Skeletal muscle satellite cell (primary cell): ENCODE measurements at regions not wholly inside any gene's neighbourhood (a gene's known extent, or its start where the extent isn't known, plus 50 kb on each side); places are given as distances from the start of the nearest gene placed in this dataset.
"Not testable (repeated sequence)": the region's sequence is repeated elsewhere in the genome, so short reads cannot be mapped to it uniquely, and the experiment has no call there.

Source experiments
- H3K27me3 ChIP-seq: 2 replicates; pipeline ENCODE4 v1.7.0; 2013; ENCODE audit warnings: low read length; ENCODE audit not compliant: control insufficient read depth, insufficient read depth
- H3K36me3 ChIP-seq: 2 replicates; pipeline ENCODE4 v1.7.0; 2013; ENCODE audit warnings: mild to moderate bottlenecking, control low read depth, low read length; ENCODE audit not compliant: insufficient read depth
- H3K4me1 ChIP-seq: 2 replicates; pipeline ENCODE4 v1.7.0; 2013; ENCODE audit warnings: low read length; ENCODE audit not compliant: control insufficient read depth, insufficient read depth
- H3K4me2 ChIP-seq: 2 replicates; pipeline ENCODE4 v1.7.0; 2013; ENCODE audit warnings: mild to moderate bottlenecking, low read length
- H3K4me3 ChIP-seq: 2 replicates; pipeline ENCODE4 v1.7.0; 2013; ENCODE audit warnings: low read length
- H3K9ac ChIP-seq: 2 replicates; pipeline ENCODE4 v1.7.0; 2013; ENCODE audit warnings: mild to moderate bottlenecking, low read depth, low read length, moderate library complexity
- H3K9me3 ChIP-seq: replicated peaks from 2 replicates; pipeline ENCODE4 v1.7.0; 2013; ENCODE audit warnings: mild to moderate bottlenecking, control low read depth, low read length

- H3K9ac ChIP-seq, result no peak overlapping the region
- no peak overlapping the region for H3K4me3 ChIP-seq
- no peak overlapping the region for H3K4me2 ChIP-seq
- peaks cover 6% of the 10 kb centered on the region for H3K9me3 ChIP-seq
- no peaks in the 10 kb centered on the region for H3K36me3 ChIP-seq
- no peaks in the 10 kb centered on the region for H3K4me1 ChIP-seq
- H3K27me3 ChIP-seq, result no peaks in the 10 kb centered on the region
Observed at GRCh38 chr2:35530615-35531135, 824.9 kb upstream of the CRIM1 start.

DNA sequence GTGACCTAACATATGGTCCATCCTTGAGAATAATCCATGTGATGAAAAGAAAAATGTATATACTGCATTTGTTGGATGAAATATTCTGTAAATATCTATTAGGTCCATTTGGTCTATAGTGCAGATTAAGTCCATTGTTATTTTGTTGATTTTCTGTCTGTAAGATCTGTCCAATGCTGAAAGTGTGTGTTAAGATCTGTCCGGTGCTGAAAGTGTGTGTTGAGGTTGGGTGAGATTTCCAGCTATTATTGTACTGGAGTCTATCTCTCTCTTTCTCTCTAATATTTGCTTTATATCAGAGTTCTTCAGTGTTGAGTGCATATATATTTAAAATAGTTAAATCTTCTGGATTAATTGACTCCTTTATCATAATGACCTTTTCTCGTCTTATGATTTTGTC, 828.8 kb upstream of the CRIM1 start:
- Histone ChIP-seq H3K4me2 (no peak overlapping the region), H3K27me3 (no peaks in the 10 kb centered on the region), H3K36me3 (no peaks in the 10 kb centered on the region), H3K4me1 (no peaks in the 10 kb centered on the region), H3K9me3 (peaks cover 6% of the 10 kb centered on the region), H3K4me3 (no peak overlapping the region), H3K9ac (no peak overlapping the region)

GRCh38 chr2:35522450-35522849, 833.1 kb upstream of the CRIM1 start:
- no peak overlapping the region for H3K4me3 ChIP-seq
- no peaks in the 10 kb centered on the region for H3K36me3 ChIP-seq
- no peak overlapping the region for H3K9ac ChIP-seq

DNA sequence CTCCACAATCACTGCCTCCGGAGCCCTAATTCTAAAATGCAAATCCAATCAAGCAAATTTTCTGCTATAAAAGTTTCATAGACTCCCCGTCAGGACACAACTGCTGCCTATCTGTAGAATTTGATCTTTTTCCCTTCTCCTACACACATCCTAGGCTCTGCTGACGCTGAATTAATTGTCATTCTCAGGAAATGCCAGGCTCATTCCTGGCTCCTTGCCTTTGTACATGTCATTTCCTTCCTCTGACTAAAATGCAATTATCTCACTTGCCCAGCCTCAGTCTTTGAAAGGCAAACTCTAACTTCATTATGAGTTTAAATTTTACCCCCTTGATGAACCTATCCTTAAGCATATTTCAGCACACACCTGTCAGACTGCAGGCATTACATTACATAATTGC, 844.9 kb upstream of the CRIM1 start:
- Histone ChIP-seq H3K4me3 (no peak overlapping the region), H3K4me2 (no peak overlapping the region), H3K27me3 (no peaks in the 10 kb centered on the region), H3K9me3 (no peaks in the 10 kb centered on the region), H3K4me1 (no peaks in the 10 kb centered on the region), H3K9ac (no peak overlapping the region), H3K36me3 (no peaks in the 10 kb centered on the region)

More at GRCh38 chr2:35522450-35522849, 833.1 kb upstream of the CRIM1 start:
- no peak overlapping the region for H3K4me2 ChIP-seq
- H3K27me3 ChIP-seq, result no peaks in the 10 kb centered on the region
- H3K9me3 ChIP-seq, result no peaks in the 10 kb centered on the region
- no peaks in the 10 kb centered on the region for H3K4me1 ChIP-seq

DNA sequence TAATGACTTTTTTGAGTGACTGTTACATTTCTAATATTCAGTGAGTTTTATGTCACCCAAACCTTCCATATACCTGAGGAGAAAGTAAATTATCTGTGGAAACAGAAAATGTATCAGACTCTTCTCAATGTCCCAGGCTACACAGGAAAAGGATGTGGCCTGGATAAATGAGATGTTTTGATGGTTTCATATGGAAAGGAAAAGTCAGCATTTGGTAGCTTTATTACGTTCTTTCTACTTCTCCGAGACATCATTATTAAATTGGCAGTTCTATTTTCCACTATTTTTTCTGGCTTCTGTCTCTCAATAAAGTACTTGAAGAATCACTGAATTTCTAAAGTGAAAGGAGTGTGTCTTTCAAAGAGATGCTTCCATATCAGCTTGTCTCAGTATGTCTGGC, 847.0 kb upstream of the CRIM1 start:
- Histone ChIP-seq H3K36me3 (no peaks in the 10 kb centered on the region), H3K9me3 (no peaks in the 10 kb centered on the region), H3K4me1 (no peaks in the 10 kb centered on the region), H3K27me3 (no peaks in the 10 kb centered on the region), H3K4me3 (no peak overlapping the region), H3K9ac (no peak overlapping the region), H3K4me2 (no peak overlapping the region)

DNA sequence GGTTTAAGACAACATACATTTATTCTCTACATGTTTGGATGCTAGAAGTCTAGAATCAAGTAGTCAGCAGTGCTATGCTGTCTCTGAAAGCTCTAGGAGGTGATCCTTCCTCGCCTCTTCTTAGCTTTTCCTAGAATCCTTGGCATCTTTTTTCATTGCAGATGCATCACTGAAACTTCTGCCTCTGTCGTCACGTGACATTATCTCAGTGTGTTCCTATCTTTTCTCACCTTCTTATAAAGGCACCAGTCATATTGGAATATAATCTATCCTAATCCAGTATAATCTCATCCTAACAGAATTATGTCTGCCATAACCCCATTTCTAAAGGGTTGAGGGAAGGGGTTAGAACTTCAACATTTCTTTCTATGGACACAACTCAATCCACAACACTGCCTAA, 851.2 kb upstream of the CRIM1 start:
- Histone ChIP-seq H3K27me3 (no peaks in the 10 kb centered on the region), H3K4me3 (no peak overlapping the region), H3K4me2 (no peak overlapping the region), H3K36me3 (no peaks in the 10 kb centered on the region), H3K4me1 (no peaks in the 10 kb centered on the region), H3K9me3 (no peaks in the 10 kb centered on the region), H3K9ac (no peak overlapping the region)

DNA sequence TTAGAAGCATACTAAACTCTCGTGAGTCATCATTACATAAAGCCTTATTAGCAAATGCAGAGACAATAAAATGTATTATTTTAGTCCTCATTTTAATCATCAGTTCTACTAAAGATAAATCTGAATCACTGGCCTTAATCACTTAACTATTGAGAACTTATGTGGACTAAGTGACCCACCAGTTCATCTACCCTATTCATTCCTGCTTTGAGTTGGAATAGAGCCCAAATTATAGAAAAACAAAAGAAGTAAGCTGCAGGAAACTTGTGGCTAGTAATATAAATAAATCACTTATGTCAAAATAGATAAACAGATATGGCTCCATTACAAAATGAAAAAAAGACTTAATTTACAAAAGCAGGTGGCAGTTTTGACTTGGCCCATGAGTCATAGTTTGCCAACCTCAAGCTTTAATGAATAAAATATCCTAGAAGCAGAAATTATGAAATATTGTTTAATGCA, 851.8 kb upstream of the CRIM1 start:
- Histone ChIP-seq H3K4me1 (no peaks in the 10 kb centered on the region), H3K9ac (no peak overlapping the region), H3K4me2 (no peak overlapping the region), H3K27me3 (no peaks in the 10 kb centered on the region), H3K36me3 (no peaks in the 10 kb centered on the region), H3K4me3 (no peak overlapping the region), H3K9me3 (no peaks in the 10 kb centered on the region)

- Histone ChIP-seq H3K9ac (no peak overlapping the region), H3K9me3 (no peaks in the 10 kb centered on the region), H3K27me3 (no peaks in the 10 kb centered on the region), H3K4me3 (no peak overlapping the region), H3K36me3 (no peaks in the 10 kb centered on the region), H3K4me1 (no peaks in the 10 kb centered on the region), H3K4me2 (no peak overlapping the region)
Observed at GRCh38 chr2:35503311-35503710, 852.3 kb upstream of the CRIM1 start.

- Histone ChIP-seq H3K4me2 (no peak overlapping the region), H3K9me3 (no peaks in the 10 kb centered on the region), H3K36me3 (no peaks in the 10 kb centered on the region), H3K27me3 (no peaks in the 10 kb centered on the region), H3K4me1 (no peaks in the 10 kb centered on the region), H3K4me3 (no peak overlapping the region), H3K9ac (no peak overlapping the region)
Observed at GRCh38 chr2:35501076-35501475, 854.5 kb upstream of the CRIM1 start.

- no peaks in the 10 kb centered on the region for H3K27me3 ChIP-seq
- H3K36me3 ChIP-seq, result no peaks in the 10 kb centered on the region
- H3K4me1 ChIP-seq, result no peaks in the 10 kb centered on the region
- H3K4me2 ChIP-seq, result no peak overlapping the region
- no peaks in the 10 kb centered on the region for H3K9me3 ChIP-seq
- H3K9ac ChIP-seq, result no peak overlapping the region
- H3K4me3 ChIP-seq, result no peak overlapping the region
Observed at GRCh38 chr2:35496022-35496421, 859.6 kb upstream of the CRIM1 start.

GRCh38 chr2:35495182-35495581, 860.4 kb upstream of the CRIM1 start:
- no peak overlapping the region for H3K4me2 ChIP-seq
- no peak overlapping the region for H3K9ac ChIP-seq
- no peaks in the 10 kb centered on the region for H3K4me1 ChIP-seq
- H3K27me3 ChIP-seq, result no peaks in the 10 kb centered on the region
- no peaks in the 10 kb centered on the region for H3K36me3 ChIP-seq
- no peaks in the 10 kb centered on the region for H3K9me3 ChIP-seq
- H3K4me3 ChIP-seq, result no peak overlapping the region

DNA sequence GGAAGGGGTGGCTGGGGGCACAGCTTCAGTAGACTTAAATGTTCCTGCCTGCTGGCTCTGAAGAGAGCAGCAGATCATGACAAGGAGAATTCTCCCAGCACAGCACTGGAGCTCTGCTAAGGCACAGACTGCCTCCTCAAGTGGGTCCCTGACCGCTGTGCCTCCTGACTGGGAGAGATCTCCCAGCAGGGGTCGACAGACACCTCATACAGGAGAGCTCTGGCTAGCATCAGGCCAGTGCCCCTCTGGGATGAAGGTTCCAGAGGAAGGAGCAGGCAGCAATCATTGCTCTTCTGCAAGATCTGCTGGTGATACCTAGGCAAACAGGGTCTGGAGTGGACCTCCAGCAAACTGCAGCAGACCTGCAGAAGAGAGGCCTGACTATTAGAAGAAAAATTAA, 877.5 kb upstream of the CRIM1 start:
- H3K27me3 ChIP-seq, H3K9ac ChIP-seq, H3K4me1 ChIP-seq, H3K4me2 ChIP-seq, H3K9me3 ChIP-seq, H3K36me3 ChIP-seq, H3K4me3 ChIP-seq: not testable (repeated sequence)
